ENCODE measurements at regions not wholly inside any gene's neighbourhood (a gene's known extent, or its start where the extent isn't known, plus 50 kb on each side); places are given as distances from the start of the nearest gene placed in this dataset.

- peaks cover 11% of the 10 kb centered on the region for H3K36me3 Mint-ChIP-seq
- H3K9me3 Mint-ChIP-seq: no peaks in the 10 kb centered on the region
- H3K4me3 Mint-ChIP-seq: no peak overlapping the region
- H3K27ac Mint-ChIP-seq: no peak overlapping the region
- H3K27me3 Mint-ChIP-seq (ENCODE audit: low read depth): no peaks in the 10 kb centered on the region
- H3K4me1 Mint-ChIP-seq: peaks cover 55% of the 10 kb centered on the region
- TF ChIP-seq CTCF (IDR thresholded peaks at IDR 0.05; ENCODE audit: unreplicated experiment): no peak
- no peak for DNase-seq (ENCODE audit: low spot score in 2 of 2, unreplicated experiment in 2 of 2)
Measured at GRCh38 chr2:120902592-120902991, 166.9 kb downstream of the GLI2 start.

- TF ChIP-seq CTCF (IDR thresholded peaks at IDR 0.05; ENCODE audit: unreplicated experiment): no peak
- peaks cover 12% of the 10 kb centered on the region for H3K36me3 Mint-ChIP-seq
- H3K4me1 Mint-ChIP-seq: peaks cover 47% of the 10 kb centered on the region
- H3K27ac Mint-ChIP-seq: no peak overlapping the region
- H3K4me3 Mint-ChIP-seq: no peak overlapping the region
- no peak for DNase-seq (ENCODE audit: low spot score in 2 of 2, unreplicated experiment in 2 of 2)
- H3K27me3 Mint-ChIP-seq (ENCODE audit: low read depth): no peaks in the 10 kb centered on the region
- H3K9me3 Mint-ChIP-seq: no peaks in the 10 kb centered on the region
Measured at GRCh38 chr2:120904379-120904778, 168.7 kb downstream of the GLI2 start.

GRCh38 chr2:120904830-120905234 lies 169.2 kb downstream of the GLI2 start:
- no peak for TF ChIP-seq CTCF (IDR thresholded peaks at IDR 0.05; ENCODE audit: unreplicated experiment)
- H3K36me3 Mint-ChIP-seq: peaks cover 12% of the 10 kb centered on the region
- no peak overlapping the region for H3K4me3 Mint-ChIP-seq
- peak overlapping the region; percentile 26 for H3K27ac Mint-ChIP-seq
- no peaks in the 10 kb centered on the region for H3K27me3 Mint-ChIP-seq (ENCODE audit: low read depth)
- no peaks in the 10 kb centered on the region for H3K9me3 Mint-ChIP-seq
- H3K4me1 Mint-ChIP-seq: peaks cover 42% of the 10 kb centered on the region
- no peak for DNase-seq (ENCODE audit: low spot score in 2 of 2, unreplicated experiment in 2 of 2)

- DNase-seq (ENCODE audit: low spot score in 2 of 2, unreplicated experiment in 2 of 2): no peak
- peaks cover 42% of the 10 kb centered on the region for H3K4me1 Mint-ChIP-seq
- H3K4me3 Mint-ChIP-seq: no peak overlapping the region
- no peaks in the 10 kb centered on the region for H3K27me3 Mint-ChIP-seq (ENCODE audit: low read depth)
- H3K9me3 Mint-ChIP-seq: no peaks in the 10 kb centered on the region
- peak overlapping the region; percentile 26 for H3K27ac Mint-ChIP-seq
- peaks cover 12% of the 10 kb centered on the region for H3K36me3 Mint-ChIP-seq
- TF ChIP-seq CTCF (IDR thresholded peaks at IDR 0.05; ENCODE audit: unreplicated experiment): no peak
Measured at GRCh38 chr2:120905298-120905697, 169.6 kb downstream of the GLI2 start.

- Mint-ChIP-seq H3K4me3 (no peak overlapping the region), H3K9me3 (no peaks in the 10 kb centered on the region), H3K36me3 (peaks cover 12% of the 10 kb centered on the region), H3K4me1 (peaks cover 42% of the 10 kb centered on the region), H3K27ac (no peak overlapping the region), H3K27me3 (ENCODE audit: low read depth) (no peaks in the 10 kb centered on the region)
- DNase-seq (ENCODE audit: low spot score in 2 of 2, unreplicated experiment in 2 of 2): no peak
- TF ChIP-seq CTCF (IDR thresholded peaks at IDR 0.05; ENCODE audit: unreplicated experiment): no peak
Measured at GRCh38 chr2:120905824-120906571, 170.3 kb downstream of the GLI2 start.
